HL-60 (cell line): ENCODE measurements at regions not wholly inside any gene's neighbourhood (a gene's known extent, or its start where the extent isn't known, plus 50 kb on each side); places are given as distances from the start of the nearest gene placed in this dataset.
A peak's percentile ranks its signal among the peaks of the same experiment; 100 is the strongest.

Experiments
- DNase-seq, 2 experiments: peaks; one replicate each; pipeline ENCODE4 v3.0.0-alpha.2; 2010 to 2020; ENCODE audit warnings: low read depth in 1 of 2, low spot score in 1 of 2
- H3K27ac ChIP-seq: fragments of 250-450 bp; sonication (Bioruptor Pico); replicated peaks from 2 replicates; pipeline ENCODE4 v1.5.1; 2020; ENCODE audit warnings: mild to moderate bottlenecking, moderate library complexity
- H3K27me3 ChIP-seq: fragments of 250-450 bp; sonication (Bioruptor Pico); 2 replicates; pipeline ENCODE4 v1.5.1; 2021; ENCODE audit warnings: mild to moderate bottlenecking, moderate library complexity; ENCODE audit not compliant: insufficient read depth, poor library complexity, severe bottlenecking
- H3K4me3 ChIP-seq: replicated peaks from 2 replicates; pipeline ENCODE4 v1.5.1; 2011; ENCODE audit warnings: mild to moderate bottlenecking, control low read depth, low read length; ENCODE audit not compliant: insufficient read depth
- CTCF ChIP-seq: IDR thresholded peaks from one replicate; pipeline ENCODE4 v1.5.1; 2011; ENCODE audit warnings: low read length, control low read depth, inconsistent platforms; ENCODE audit not compliant: insufficient read depth
- GABPA ChIP-seq: IDR thresholded peaks from 2 replicates; pipeline ENCODE4 v1.6.1; 2012; ENCODE audit warnings: low read depth
- POLR2AphosphoS5 ChIP-seq: IDR thresholded peaks from 2 replicates; pipeline ENCODE4 v1.6.1; 2012; ENCODE audit warnings: low read depth
- REST ChIP-seq: IDR thresholded peaks from 2 replicates; pipeline ENCODE4 v1.6.1; 2012; ENCODE audit warnings: low read depth; ENCODE audit not compliant: insufficient replicate concordance
- SPI1 ChIP-seq: IDR thresholded peaks from 2 replicates; pipeline ENCODE4 v1.6.1; 2012; ENCODE audit warnings: low read depth, mild to moderate bottlenecking, borderline replicate concordance

GRCh38 chr5:52443187-52443586, 344.5 kb upstream of the ITGA1 start:
- TF ChIP-seq REST = no peak
- TF ChIP-seq CTCF = no peak
- no peak for TF ChIP-seq POLR2AphosphoS5
- no peak for TF ChIP-seq GABPA
- TF ChIP-seq SPI1 = no peak; the same call in 1 of the 2 replicates
- DNase-seq = peak in 1 of 2 experiments; percentile 43
- no peak overlapping the region for H3K4me3 ChIP-seq
- no peaks in the 10 kb centered on the region for H3K27me3 ChIP-seq
- no peak overlapping the region for H3K27ac ChIP-seq

GRCh38 chr5:52448111-52448510, 339.6 kb upstream of the ITGA1 start:
- Histone ChIP-seq H3K27me3 (no peaks in the 10 kb centered on the region), H3K4me3 (no peak overlapping the region), H3K27ac (no peak overlapping the region)
- TF ChIP-seq GABPA (no peak), SPI1 (no peak), REST (no peak)
- no peak for DNase-seq

- H3K4me3 ChIP-seq = no peak overlapping the region
- no peak overlapping the region for H3K27ac ChIP-seq
- TF ChIP-seq REST (no peak), CTCF (no peak), SPI1 (no peak), GABPA (no peak), POLR2AphosphoS5 (no peak)
- DNase-seq = no peak
- H3K27me3 ChIP-seq = no peaks in the 10 kb centered on the region
These were observed 338.2 kb upstream of the ITGA1 start for GRCh38 chr5:52449516-52449915.

GRCh38 chr5:52452098-52452497, 335.6 kb upstream of the ITGA1 start:
- TF ChIP-seq GABPA (no peak), POLR2AphosphoS5 (no peak), CTCF (no peak), SPI1 (no peak), REST (no peak)
- no peak overlapping the region for H3K4me3 ChIP-seq

More at GRCh38 chr5:52452098-52452497, 335.6 kb upstream of the ITGA1 start:
- no peak for DNase-seq
- H3K27me3 ChIP-seq = no peaks in the 10 kb centered on the region
- H3K27ac ChIP-seq = no peak overlapping the region
